NCI-H1417 (cell line): ENCODE measurements at regions not wholly inside any gene's neighbourhood (a gene's known extent, or its start where the extent isn't known, plus 50 kb on each side); places are given as distances from the start of the nearest gene placed in this dataset.
"Not testable (repeated sequence)": the region's sequence is repeated elsewhere in the genome, so short reads cannot be mapped to it uniquely, and the experiment has no call there.

Experiments used
- DNase-seq, 3 experiments: peaks; one replicate each; lab custom pipeline; 2025; lab: John Stamatoyannopoulos, UW

- DNase-seq = no peak
These were observed 325.1 kb downstream of the SOX4 start for GRCh38 chr6:21918666-21919065.

- no peak for DNase-seq
These were observed 328.5 kb downstream of the SOX4 start for GRCh38 chr6:21922086-21922485.

DNA sequence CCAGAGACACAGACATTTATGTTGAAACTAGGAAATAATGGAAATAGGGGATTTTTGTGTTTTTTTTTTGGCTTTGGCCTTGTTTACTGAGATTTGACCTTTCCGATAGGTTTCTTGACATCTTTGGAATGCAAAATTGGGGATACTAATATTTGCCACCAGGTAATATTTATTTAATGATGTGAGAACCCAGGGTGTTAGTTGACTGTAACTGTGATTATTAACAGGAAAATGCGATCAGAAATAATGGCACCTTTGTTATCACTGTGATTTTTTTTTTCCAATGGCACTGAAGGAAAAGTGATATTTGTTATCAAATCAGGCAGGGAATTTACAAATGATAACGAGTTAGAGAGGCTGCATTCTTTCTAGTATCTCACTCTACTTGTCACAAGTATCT, 330.5 kb downstream of the SOX4 start:
- no peak for DNase-seq

GRCh38 chr6:21928827-21929226, 335.3 kb downstream of the SOX4 start:
- DNase-seq = peak in 1 of 3 experiments; percentile 49

DNA sequence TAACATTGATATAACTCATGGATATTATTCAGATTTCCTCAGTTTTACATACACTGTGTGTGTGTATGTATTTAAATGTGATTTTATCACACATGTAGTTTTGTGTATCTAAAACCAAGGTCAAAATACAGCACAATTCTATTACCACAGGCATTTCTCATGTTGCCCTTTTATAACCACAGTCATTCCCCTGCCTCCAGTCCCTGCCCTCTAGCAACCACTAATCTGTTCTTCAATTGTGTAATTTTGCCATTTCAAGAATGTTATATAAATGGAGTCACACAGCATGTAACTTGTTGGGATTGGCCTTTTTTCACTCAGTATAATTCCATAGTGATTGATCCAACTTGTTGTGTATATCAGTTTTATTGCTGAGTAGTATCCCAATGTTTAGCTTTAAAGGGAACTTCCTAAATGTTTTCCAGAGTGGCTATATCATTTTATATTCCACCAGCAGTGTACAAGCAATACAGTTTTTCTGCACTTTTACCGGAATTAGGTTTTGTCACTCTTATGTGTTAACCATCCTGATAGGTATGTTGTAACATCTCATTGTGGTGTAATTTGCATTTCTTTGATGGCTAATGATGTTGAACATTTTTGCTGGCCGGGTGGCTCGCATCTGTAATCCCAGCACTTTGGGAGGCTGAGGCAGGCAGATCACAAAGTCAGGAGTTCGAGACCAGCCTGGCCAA, 338.2 kb downstream of the SOX4 start:
- no peak for DNase-seq

- no peak for DNase-seq
These were observed 339.8 kb downstream of the SOX4 start for GRCh38 chr6:21933351-21933750.

DNA sequence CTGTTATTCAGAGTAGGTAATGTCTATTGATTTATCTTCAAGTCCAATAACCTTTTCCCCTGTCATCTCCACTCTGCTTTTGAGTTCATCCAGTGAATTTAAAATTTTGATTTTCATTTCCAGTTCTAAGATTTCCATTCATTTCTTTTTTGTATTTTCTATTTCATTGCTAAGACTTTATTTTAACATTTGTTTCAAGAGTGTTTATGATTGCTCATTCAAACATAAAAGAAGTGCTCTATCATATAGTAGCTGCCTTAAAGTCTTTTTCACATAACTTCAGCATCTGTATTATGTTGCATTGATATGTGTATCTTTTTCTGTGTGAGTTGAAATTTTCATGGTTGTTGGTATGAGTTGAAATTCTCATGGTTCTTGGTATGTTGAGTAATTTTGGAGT, 341.6 kb downstream of the SOX4 start:
- no peak for DNase-seq

DNA sequence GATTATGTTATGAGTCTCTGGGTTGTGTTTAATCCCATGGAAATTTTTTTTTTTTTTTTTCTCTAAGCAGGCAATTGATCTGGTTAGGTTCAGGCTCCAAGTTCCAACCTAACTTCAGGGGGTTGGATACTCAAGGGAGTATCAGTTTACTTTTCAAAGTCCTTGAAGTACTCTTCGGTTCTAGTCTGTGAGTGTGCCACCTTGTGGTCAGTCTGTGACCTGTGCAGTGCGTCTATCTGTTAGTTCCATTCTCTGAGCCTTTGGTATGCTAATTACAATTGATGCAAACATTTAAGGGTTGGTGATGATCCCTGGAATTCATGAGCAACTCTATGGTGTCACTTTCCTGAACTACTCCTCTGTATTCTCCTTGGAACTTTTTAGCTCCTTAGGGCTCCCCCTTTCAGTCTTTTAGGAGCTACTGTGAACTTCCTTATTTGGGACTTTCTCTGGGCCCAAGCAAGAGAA, 342.0 kb downstream of the SOX4 start:
- DNase-seq = no peak

- DNase-seq = no peak
These were observed 343.9 kb downstream of the SOX4 start for GRCh38 chr6:21937466-21937865.

- DNase-seq = not testable (repeated sequence)
These were observed 345.5 kb downstream of the SOX4 start for GRCh38 chr6:21939066-21939465.

GRCh38 chr6:21941926-21942325, 348.4 kb downstream of the SOX4 start:
- DNase-seq = no peak

- peak in 1 of 3 experiments; percentile 26 for DNase-seq
These were observed 349.3 kb downstream of the SOX4 start for GRCh38 chr6:21942897-21943296.

DNA sequence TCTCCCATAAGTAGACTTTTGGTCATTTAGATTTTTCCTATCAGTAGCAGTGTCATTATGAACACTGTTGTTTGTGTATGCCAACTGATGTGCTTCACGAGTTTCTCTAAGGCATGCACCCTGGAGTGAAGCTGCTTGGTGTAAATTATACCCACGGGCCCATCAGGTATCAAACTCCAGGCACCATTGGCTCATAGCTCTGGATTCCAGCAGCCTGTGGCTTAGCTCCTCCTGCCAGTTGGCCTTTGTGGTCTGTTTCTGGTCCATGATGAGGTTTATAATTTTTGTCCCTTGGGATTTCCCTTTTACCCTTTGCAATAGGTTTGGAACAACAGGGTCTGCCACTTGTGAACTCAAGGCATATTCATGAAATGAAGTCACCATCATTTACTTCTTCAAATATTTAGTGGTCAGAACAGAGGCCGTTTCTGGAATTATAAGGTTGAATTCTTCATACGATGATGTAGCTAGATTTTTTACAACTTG, 350.5 kb downstream of the PRL start:
- DNase-seq = peak in 1 of 3 experiments; percentile 12

DNA sequence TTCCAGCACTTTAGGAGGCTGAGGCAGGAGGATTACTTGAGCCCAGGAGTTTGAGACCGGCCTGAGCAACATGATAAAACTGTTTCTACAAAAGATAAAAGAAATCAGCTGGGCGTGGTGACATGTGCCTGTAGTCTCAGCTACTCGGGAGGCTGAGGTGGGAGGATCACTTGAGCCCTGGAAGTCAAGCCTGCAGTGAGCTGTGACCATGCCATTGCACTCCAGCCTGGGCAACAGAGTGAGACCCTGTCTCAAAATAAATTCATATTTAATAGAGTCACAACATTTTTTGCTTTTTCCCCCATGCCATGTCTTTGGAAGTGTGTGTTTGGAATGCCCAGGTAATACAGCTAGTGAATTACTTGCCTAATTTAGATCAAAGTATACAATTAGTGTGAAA, 349.6 kb downstream of the PRL start:
- not testable (repeated sequence) for DNase-seq

DNA sequence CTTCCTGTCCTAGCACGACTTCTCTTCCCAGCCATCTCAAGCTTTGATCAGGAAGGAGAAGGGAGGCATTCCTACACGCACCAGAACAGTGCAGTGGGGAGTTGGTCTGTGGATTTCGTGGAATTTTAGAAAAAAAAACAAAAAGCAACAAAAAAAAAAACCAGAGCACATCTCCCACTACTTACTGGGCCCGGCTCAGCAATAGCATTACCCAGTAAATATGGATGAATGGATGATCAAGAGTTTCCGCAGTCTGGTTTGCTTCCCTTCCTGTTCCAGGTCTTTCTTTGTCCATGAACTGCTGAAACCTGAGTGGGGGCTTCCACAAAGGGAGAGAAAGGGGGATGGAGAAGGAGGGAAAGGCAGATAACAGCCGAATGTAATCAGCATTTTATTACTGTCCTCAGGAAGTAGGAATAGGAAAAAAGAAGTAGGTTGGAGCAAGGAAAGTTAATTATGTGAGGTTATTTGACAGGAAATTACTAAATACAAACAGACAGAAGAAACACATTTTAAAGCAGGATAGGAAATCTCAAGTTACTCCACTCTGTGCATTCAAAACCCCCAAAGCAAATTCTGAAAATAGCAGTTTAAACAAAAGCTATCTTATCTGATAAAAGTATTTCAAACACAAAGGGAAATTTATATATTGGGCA, 349.0 kb downstream of the PRL start:
- no peak for DNase-seq

DNA sequence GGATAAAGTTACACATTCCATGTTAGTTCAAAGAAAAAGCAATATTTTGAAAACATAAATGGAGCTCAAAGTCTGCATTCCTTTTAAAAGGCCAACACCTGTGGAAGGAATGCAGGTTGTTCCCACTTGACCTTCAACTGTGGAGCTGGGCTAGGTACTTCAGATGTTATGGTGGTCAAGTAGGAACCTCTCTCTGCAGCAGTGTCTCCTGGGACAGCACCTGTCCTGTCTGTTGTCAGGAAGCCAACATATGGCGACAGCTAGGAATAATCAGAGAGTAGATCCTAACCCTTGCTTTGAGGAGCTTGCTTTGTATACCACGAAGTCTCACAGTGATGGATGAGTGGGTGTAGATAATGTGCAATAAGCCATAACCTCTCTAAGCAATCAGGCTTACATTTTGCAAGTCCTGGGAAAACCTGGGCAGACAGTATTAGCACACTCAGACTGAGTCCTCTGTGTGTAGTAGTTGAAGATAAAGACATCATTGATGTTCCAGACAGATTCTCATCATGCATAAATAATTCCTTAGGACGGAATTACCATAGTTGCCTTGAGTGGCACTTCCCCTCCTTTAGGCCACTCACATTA, 347.5 kb downstream of the PRL start:
- peak in 2 of 3 experiments; percentile 13 to 95 for DNase-seq

DNA sequence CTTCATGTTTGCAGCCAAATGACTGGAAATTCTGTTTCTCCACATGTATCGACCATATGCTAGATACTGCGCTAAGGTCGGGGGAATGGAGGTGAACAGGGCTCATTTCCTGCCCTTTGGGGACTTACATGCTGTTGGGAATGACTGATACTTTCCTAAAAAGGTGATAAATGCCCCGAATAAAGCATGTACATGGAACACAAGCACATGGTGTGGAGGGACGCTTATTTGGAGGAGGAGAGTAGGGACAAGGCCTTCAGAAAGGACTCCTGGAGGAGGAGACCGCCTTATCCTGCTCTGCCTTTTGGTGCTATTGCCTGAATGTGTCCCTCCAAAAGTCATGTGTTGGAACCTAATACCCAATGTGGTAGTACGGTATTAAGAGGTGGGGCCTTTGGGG, 344.5 kb downstream of the PRL start:
- no peak for DNase-seq

- peak; percentile 16 to 68 (median 43) for DNase-seq
These were observed 342.7 kb downstream of the PRL start for GRCh38 chr6:21953831-21954801.

GRCh38 chr6:21955053-21955595, 341.7 kb downstream of the PRL start:
- DNase-seq = peak in 1 of 3 experiments; percentile 35

DNA sequence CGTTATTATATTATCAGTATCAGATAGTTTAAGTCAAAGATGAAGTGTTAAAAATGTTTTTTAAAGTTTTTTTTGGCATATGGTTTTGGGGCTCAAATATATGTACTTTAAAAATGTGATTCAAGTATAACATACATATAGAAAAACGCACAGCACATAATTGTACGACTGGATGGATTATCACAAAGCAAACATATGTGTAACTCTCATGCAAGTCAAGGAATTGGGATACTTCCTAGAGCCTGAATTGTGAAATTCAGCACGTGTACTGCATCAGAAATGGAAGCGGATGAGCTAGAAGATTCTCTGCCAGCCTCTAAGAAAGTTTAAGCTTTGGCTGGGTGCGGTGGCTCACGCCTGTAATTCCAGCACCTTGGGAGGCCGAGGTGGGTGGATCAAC, 340.9 kb downstream of the PRL start:
- no peak for DNase-seq

DNA sequence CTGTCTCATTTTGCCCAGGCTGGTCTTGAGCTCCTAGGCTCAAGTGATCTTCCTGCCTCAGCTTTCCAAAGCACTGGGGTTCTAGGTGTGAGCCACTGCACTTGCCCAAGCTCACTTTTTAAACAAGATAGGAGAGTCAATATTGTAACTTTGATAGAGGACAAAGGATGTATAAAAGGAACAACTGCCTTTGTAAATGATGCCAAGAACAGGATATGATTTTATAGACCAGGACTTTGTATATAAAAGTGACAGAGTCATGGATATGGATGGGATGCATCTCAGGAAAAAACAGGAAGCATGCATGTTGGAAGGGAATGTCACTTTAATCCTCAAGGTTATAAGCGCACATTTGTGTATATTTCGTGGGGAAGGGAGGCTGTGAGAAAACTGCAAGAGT, 338.4 kb downstream of the PRL start:
- no peak for DNase-seq

- no peak for DNase-seq
These were observed 335.6 kb downstream of the PRL start for GRCh38 chr6:21961226-21961625.
